Gastrocnemius medialis (tissue), 4 donors: ENCODE measurements at regions not wholly inside any gene's neighbourhood (a gene's known extent, or its start where the extent isn't known, plus 50 kb on each side); places are given as distances from the start of the nearest gene placed in this dataset.

Source experiments
- ATAC-seq, 2 donors: fragments of 150-250 bp; one replicate each; pipeline ENCODE4 v1.9.1; 2016
- DNase-seq, 2 donors: peaks; one replicate each; pipeline ENCODE4 v3.0.0-alpha.2; 2019
- H3K27ac ChIP-seq, 4 donors: fragments of 200-600 bp; sonication (generic); 1 replicate in 1 of 4; 2 replicates in 3 of 4; pipeline ENCODE4 v1.5.1; 2016 to 2018; ENCODE audit warnings: mild to moderate bottlenecking in 2 of 4, moderate library complexity in 1 of 4
- H3K27me3 ChIP-seq, 3 donors: fragments of 200-600 bp; sonication (generic) in 2 of 3; 1 replicate in 1 of 3; 2 replicates in 2 of 3; pipeline versions ENCODE4 v1.5.1 to v1.6.0; 2016 to 2019; ENCODE audit warnings: mild to moderate bottlenecking in 1 of 3, moderate library complexity in 1 of 3
- H3K36me3 ChIP-seq, 2 donors: fragments of 200-600 bp; sonication (generic) in 1 of 2; one replicate each; pipeline ENCODE4 v1.5.1; 2017 to 2018
- H3K4me1 ChIP-seq, 2 donors: fragments of 200-600 bp; sonication (generic) in 1 of 2; one replicate each; pipeline ENCODE4 v1.5.1; 2016 to 2017; ENCODE audit warnings: mild to moderate bottlenecking in 2 of 2
- H3K4me3 ChIP-seq, 4 donors: fragments of 200-600 bp; sonication (generic) in 3 of 4; 1 replicate in 1 of 4; 2 replicates in 3 of 4; pipeline ENCODE4 v1.5.1; 2016 to 2019; ENCODE audit warnings: mild to moderate bottlenecking in 2 of 4
- H3K9me3 ChIP-seq, 3 donors: fragments of 200-600 bp; sonication (generic) in 2 of 3; 1 replicate in 1 of 3; 2 replicates in 2 of 3; pipeline ENCODE4 v1.5.1; 2016 to 2019
- CTCF ChIP-seq, 5 experiments: fragments of 450-650 bp in 3 of 5; fragments of 200-600 bp in 2 of 5; sonication (generic) in 2 of 5; IDR thresholded peaks in 4 of 5; conservative IDR thresholded peaks in 1 of 5; 1 replicate in 4 of 5; 2 replicates in 1 of 5; pipeline ENCODE4 v1.5.1; 2016 to 2019; ENCODE audit warnings: antibody characterized with exemption in 5 of 5, mild to moderate bottlenecking in 3 of 5, moderate library complexity in 3 of 5
- POLR2A ChIP-seq, 2 donors: fragments of 450-650 bp; IDR thresholded peaks; one replicate each; pipeline ENCODE4 v1.6.1; 2017; ENCODE audit warnings: antibody characterized with exemption in 2 of 2, mild to moderate bottlenecking in 2 of 2, moderate library complexity in 2 of 2
- in situ Hi-C, 4 donors: fragments of 200-750 bp; cut with MboI; loops; one replicate each; pipeline versions ENCODE4 v1.15.0 to v1.8.0; 2017; ENCODE audit warnings: low sequenced_read_pairs in 4 of 4
- intact Hi-C: fragments of 100-400 bp; cut with DNase I; formaldehyde crosslinking; loops from one replicate; pipeline ENCODE4 v1.15.1; 2023; ENCODE audit warnings: low total_unique reads

GRCh38 chr13:106186366-106187030 is 349.0 kb downstream of the EFNB2 start:
- TF ChIP-seq CTCF (IDR thresholded peaks at IDR 0.05 in 4 of 5, conservative IDR thresholded peaks at IDR 0.05 in 1 of 5) (no peak), POLR2A (IDR thresholded peaks at IDR 0.05) (no peak)
- DNase-seq (no peak), ATAC-seq (no peak)
- H3K27me3 ChIP-seq = no peaks in the 10 kb centered on the region
- H3K36me3 ChIP-seq = no peaks in the 10 kb centered on the region
- in situ Hi-C loops = no loop called here
- intact Hi-C loops = no loop called here
- H3K9me3 ChIP-seq = no peaks in the 10 kb centered on the region
- H3K27ac ChIP-seq = no peak overlapping the region
- no peaks in the 10 kb centered on the region for H3K4me1 ChIP-seq
- H3K4me3 ChIP-seq = no peak overlapping the region

GRCh38 chr13:106184790-106185189 is 350.7 kb downstream of the EFNB2 start:
- no peaks in the 10 kb centered on the region for H3K9me3 ChIP-seq
- H3K27ac ChIP-seq = no peak overlapping the region
- no peaks in the 10 kb centered on the region for H3K36me3 ChIP-seq
- in situ Hi-C loops = no loop called here
- intact Hi-C loops = no loop called here
- H3K27me3 ChIP-seq = no peaks in the 10 kb centered on the region
- TF ChIP-seq POLR2A (IDR thresholded peaks at IDR 0.05) = no peak
- TF ChIP-seq CTCF (IDR thresholded peaks at IDR 0.05 in 4 of 5, conservative IDR thresholded peaks at IDR 0.05 in 1 of 5) = no peak
- ATAC-seq = no peak
- DNase-seq = no peak
- no peak overlapping the region for H3K4me3 ChIP-seq
- no peaks in the 10 kb centered on the region for H3K4me1 ChIP-seq

DNA sequence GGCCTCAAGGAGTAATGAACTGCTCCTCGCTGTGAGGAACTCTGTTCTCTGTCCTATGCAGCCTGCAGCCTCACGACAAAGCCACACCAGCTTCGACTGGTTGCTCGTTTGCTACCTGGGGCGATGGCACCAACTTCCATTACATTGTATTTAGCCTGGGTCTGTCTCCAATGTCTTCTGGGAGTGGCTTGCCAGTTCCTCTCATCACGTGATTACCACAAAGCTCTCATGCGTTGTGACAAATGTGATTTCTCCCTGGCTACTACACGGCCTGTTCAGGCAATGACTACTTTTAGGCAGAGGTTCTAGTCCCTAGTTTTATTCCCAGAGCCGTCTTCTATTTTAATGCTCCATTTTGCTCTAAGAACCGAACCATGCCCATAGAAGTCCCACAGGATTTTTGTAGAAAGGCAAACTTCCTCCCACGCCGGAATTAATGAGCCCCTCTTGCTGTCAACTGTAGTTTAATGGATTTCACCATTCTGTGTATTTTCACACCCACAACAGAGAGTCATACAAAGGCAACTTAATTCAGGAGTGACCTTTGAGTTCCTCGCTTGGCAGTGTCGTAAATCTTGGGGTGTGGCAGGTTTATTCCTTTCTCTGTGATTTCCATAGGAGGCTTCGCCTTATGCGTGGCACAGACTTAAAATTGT is 351.9 kb downstream of the EFNB2 start:
- no peak overlapping the region for H3K4me3 ChIP-seq
- intact Hi-C loops = no loop called here
- no peaks in the 10 kb centered on the region for H3K36me3 ChIP-seq
- no peak for ATAC-seq
- no peaks in the 10 kb centered on the region for H3K9me3 ChIP-seq
- TF ChIP-seq CTCF (IDR thresholded peaks at IDR 0.05 in 4 of 5, conservative IDR thresholded peaks at IDR 0.05 in 1 of 5) = no peak
- no peak for TF ChIP-seq POLR2A (IDR thresholded peaks at IDR 0.05)
- H3K4me1 ChIP-seq = no peaks in the 10 kb centered on the region
- H3K27me3 ChIP-seq = no peaks in the 10 kb centered on the region
- no peak for DNase-seq
- in situ Hi-C loops = no loop called here
- H3K27ac ChIP-seq = no peak overlapping the region

GRCh38 chr13:106182404-106182803 is 353.1 kb downstream of the EFNB2 start:
- Histone ChIP-seq H3K36me3 (no peaks in the 10 kb centered on the region), H3K27ac (no peak overlapping the region), H3K27me3 (no peaks in the 10 kb centered on the region), H3K4me1 (no peaks in the 10 kb centered on the region), H3K4me3 (no peak overlapping the region), H3K9me3 (no peaks in the 10 kb centered on the region)
- DNase-seq = no peak
- ATAC-seq = no peak
- intact Hi-C loops = no loop called here
- in situ Hi-C loops = no loop called here
- TF ChIP-seq CTCF (IDR thresholded peaks at IDR 0.05 in 4 of 5, conservative IDR thresholded peaks at IDR 0.05 in 1 of 5) (no peak), POLR2A (IDR thresholded peaks at IDR 0.05) (no peak)
